Activated effector memory CD4-positive, alpha-beta T cell treated with anti-CD3 and anti-CD28 coated beads, Interleukin-2, amount 50 U/mL, for 16 hours (primary cell): ENCODE measurements at regions not wholly inside any gene's neighbourhood (a gene's known extent, or its start where the extent isn't known, plus 50 kb on each side); places are given as distances from the start of the nearest gene placed in this dataset.
A peak's percentile ranks its signal among the peaks of the same experiment; 100 is the strongest.

ENCODE experiments used
- DNase-seq: peaks from one replicate; pipeline ENCODE4 v3.0.0-alpha.2; 2020

DNA sequence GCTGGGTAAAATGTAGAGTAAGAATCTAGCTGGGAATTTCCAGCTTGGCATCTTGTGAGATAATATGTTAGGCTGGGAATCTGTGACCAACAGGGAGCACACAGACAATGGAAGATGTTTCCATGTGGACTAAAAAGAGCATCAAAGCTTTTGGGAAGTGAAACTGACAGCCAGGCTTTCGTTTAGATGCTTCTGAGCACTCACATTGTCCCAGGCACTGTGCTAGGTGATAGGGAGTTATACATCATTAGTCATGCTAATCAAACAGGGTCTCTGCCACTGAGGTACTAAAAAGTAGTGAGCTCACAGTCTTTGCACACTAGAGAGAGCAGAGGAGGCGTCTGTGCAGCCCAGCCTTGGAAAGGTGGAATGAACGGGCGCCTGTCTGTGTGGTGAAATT is 101.9 kb upstream of the SCOC start:
- DNase-seq: no peak

DNA sequence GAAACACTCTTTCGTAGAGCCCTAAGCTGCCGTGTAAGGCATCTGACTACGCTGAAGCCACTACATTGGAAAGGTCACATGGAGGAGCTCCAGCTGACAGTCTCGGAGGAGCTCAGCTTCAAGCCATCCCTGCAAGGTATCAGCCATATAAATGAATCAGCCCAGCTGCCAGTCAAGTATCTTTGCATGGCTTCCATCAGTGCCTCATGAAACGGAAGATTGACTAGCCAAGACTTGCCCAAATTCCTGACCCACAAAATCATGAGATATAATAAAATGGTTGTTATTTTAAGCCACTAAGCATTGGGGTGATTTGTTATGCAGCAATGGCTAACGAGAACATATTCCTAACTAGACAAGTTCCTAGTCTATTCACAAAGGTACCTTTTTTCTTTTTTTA is 104.1 kb upstream of the SCOC start:
- no peak for DNase-seq

GRCh38 chr4:140268186-140268841 is 105.1 kb upstream of the SCOC start:
- DNase-seq: no peak

GRCh38 chr4:140267576-140267975 is 105.9 kb upstream of the SCOC start:
- no peak for DNase-seq

DNA sequence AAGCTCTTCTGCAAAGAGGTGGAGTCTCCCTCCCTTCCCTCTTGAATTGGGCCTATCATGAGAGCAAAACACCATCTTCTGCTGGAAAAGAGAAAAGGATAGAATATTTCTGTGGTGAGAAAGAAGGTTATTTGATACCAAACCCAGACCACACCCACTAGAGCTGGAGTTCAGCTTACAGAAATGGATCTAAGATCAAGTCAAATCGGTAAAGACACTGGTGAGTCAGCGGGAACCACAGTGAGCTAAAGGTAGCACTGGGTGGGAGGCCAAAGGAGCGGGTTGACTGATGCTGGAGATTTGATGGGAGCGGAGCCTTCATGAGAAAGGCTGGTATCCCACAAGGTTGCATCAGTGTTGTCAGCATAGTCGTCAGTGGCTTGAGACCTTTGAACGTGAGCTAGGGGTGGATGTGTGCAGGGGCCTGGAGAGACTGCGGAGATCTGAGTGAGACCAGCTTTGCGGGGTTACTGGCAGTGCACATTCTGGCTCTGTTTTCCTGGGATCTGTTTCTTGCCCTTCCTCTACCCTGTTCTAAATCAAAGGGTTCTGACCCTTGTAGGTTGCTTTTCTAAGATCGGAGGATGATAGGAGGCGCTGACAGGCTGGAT is 106.4 kb upstream of the SCOC start:
- no peak for DNase-seq

- no peak for DNase-seq
These were observed 106.2 kb upstream of the MAML3 start for GRCh38 chr4:140260227-140260626.

- DNase-seq: no peak
These were observed 104.5 kb upstream of the MAML3 start for GRCh38 chr4:140258476-140258875.

GRCh38 chr4:140257461-140258305 is 103.7 kb upstream of the MAML3 start:
- no peak for DNase-seq

DNA sequence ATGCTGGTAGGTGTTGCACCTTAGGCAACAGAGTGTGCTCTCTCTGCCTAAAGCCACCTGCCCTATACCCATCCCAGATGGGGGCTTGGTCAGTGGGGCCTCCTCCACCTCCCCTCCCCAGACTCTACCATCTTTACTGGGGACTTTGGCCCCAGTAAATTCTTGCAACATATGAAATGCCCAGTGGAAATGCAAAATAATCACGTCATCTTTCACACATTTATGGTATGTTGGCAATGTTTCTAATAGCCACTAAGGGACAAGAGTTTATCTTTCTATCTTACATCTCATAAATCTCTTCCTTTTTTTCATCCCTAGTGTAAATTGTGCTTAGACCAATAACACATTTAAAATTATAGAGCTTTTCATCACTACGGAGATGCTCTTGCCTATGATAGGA is 103.0 kb upstream of the MAML3 start:
- no peak for DNase-seq

DNA sequence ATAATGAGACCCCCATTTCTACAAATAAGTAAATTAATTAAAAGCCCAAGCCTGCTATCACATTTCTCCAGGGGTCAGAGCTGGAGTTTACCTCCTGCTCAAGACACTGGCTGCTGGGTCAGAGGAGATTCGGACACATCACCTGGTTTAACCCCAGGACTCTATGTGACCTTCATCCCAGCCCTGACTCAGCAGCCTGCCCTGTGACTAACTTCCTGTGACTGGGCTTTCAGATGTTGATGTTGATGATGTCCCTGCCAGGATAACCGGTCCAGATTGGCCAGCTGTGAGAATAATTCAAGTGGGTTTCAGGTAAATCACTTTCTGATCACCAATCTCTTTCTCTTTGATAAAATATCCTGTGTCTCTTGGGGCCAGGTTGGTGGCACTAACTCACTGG is 102.4 kb upstream of the MAML3 start:
- no peak for DNase-seq

- no peak for DNase-seq
These were observed 101.9 kb upstream of the MAML3 start for GRCh38 chr4:140255927-140256326.

DNA sequence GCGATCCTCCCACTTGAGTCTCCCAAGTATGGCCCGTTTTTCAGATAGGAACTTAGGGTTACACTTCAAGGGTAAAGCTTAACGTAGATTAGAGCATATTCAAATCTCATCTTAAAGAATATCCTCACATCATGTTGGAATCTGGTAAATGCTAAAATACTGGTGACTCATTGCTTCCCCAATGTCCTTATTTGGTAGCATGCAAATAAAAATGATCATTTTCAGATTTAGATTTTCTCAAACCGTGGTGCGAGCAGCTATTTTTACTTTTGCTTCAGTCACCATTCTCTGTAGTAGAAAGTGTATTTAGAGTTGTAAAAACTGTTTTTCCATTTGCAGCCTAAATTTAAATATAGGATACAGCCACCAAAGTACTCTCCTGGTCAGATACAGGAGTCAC is 101.5 kb upstream of the MAML3 start:
- DNase-seq: no peak

- no peak for DNase-seq
These were observed 100.8 kb upstream of the MAML3 start for GRCh38 chr4:140254651-140255299.

DNA sequence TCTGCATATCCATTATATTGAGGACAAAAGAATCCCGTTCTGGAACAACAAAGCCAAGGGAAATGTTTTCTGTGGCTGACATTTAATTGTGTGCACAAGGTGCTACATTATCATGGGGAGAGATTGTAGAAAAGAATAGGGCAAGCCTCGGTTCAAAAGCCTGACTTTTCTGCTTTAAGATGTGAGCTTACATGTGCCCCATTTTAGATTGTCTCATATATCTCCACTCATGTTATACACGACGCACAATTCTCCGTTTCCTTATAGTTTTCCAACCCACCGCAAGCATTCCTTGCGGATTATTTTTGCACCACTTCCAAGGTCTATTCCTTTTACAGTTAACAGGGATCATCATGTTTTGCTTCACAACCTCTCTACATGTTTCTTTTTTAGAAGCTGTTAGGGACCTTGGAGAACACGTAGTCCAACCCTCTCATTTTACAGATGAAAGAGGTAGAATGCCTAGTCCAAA is 99.6 kb upstream of the MAML3 start:
- no peak for DNase-seq

DNA sequence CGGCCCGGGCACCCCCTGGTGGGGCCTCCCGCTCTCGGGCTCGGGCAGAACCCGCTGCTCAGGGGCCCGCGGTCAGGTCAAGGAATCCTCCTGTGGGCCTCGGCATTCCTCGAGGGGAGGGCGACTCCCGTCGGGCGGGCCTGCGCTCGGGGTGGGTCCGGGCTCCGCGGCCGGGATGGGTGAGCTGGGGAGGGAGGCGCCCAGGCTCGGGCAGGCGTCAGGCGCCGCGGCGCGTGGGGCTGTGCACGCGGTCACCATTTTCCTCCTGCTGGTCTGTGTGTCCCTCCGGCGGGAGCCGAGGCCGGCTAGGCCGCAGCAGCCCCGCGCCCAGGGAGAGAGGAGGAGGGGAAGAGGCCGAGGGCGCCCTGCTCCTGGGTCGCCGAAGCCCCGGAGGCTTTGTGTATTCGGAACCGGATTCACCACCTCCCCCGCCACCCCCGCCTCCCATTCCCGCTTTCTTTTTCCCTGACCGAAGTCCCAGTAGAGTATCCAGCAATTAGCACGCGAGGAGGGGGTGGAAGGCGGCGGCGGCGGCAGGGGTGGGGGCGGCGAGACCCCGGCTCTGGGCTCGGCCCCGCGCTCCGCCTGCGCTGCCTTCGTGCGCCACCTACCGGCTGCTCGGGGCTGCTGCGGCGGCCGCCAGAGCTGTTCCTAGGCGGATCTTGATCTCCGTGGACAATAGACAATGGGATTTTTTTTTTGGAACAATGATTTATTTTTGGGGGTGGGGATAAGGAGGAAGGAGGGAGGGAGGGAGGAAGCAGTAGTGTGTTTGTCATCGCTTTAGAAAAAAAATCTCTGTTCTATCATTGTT is 99.0 kb upstream of the MAML3 start:
- DNase-seq: peak; percentile 87

- no peak for DNase-seq
These were observed 98.3 kb upstream of the MAML3 start for GRCh38 chr4:140252141-140252741.

DNA sequence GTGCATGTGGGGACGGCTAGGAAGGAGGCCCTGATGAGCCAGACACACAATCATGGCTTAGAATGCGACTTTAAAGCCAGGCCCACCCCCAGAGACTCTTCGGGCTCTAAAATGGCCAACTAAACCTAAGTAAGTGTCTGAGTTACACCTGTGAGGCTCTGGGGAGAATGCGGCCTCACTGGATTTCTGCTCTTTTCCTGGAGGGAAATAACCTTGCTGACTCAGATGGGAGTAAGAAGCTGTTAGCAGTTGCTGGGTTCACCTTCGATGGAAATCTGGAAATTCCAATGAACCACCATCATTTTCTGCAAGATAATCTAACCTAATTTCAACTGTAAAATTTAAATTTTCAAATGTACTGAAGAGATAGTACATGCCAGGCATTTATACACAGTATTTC is 97.6 kb upstream of the MAML3 start:
- no peak for DNase-seq

DNA sequence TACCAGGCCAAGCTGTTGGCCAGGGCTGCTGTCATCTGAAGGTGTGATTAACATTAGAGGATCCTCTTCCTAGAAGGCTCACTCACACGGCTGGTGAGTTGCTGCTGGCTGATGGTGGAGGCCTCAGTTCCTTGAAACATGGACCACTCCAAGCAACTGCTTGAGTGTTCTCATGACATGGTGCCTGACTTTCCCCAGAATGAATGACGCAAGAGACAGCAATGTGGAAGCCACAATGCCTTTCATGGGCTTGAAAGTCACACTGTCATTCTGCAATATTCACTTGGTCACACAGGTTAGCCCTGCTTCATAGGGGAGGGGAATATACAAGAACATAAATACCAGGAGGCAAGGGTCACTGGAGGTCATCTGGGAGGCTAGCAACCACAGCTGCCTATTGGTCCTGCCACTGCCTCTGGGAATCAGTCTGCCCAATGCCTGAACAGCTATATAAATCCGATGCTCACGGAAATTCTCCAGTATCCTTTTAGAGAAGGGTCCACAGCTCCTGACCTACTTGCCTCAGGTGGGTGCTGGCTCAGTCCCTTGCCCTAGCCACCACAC is 97.1 kb upstream of the MAML3 start:
- no peak for DNase-seq

GRCh38 chr4:140249351-140249750 is 95.4 kb upstream of the MAML3 start:
- no peak for DNase-seq

DNA sequence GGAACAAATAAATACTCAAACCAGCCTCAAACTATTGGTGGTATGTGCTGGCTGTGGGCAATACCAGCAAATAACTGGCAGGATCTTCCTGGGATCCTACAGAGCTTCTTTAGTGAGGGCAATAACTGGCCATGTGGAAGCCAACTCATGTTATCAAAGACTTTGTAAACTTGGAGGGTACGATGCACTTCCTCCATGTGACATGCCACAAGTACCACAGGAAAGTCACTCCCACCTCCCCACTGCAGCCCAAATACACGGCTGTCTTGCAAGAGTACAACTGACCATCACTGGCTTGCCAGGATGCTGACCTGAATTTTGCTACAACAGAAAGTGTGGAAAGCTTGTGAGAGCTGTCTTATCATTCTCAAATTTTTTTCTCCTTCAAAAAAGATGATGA is 93.3 kb upstream of the MAML3 start:
- DNase-seq: no peak

- DNase-seq: no peak
These were observed 92.2 kb upstream of the MAML3 start for GRCh38 chr4:140246216-140246615.

DNA sequence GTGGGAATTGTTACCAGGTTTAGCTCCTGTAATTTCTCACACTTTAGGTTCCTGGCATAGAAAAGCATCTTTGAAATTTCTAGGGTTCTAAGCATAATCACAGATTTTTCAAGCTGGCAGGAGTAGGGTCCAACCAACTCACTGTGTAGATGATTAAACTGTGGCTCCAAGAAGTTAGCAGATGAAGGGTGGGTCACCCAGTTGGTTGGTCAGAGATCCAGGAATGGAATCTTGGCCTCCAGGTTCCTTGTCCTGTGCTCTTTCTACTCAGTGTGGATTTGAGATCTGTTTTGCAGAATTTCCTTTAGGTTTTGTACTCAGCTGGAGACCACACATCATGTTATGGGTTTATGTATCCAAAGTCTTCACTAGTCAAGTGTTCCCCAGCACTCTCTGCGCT is 90.3 kb upstream of the MAML3 start:
- no peak for DNase-seq
